ENCODE measurements at regions not wholly inside any gene's neighbourhood (a gene's known extent, or its start where the extent isn't known, plus 50 kb on each side); places are given as distances from the start of the nearest gene placed in this dataset.

DNA sequence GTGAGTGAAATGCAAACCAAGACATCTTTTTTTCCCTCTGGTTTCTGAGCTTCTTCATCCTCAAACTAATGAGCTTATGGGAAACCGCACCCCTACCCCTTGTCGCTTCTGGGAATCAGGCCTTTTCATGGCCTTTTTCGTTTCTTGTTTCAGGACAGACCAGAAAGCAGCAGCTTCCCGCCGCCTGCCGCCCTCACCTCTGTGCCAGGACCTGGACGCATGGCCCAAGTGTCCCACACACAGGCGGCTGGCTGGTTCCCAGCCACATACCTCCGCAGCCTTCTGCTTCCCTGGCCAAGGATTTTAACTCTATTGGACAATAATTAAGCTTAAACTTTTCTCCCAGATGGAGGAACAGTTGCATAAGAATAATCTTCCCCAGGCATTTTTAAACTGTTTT lies 114.1 kb upstream of the SLITRK1 start:
- TF ChIP-seq EZH2 (IDR thresholded peaks at IDR 0.05; ENCODE audit: insufficient read depth, poor library complexity, severe bottlenecking) (no peak), EZH2phosphoT487 (IDR thresholded peaks at IDR 0.05; ENCODE audit: insufficient read depth, low read depth) (no peak)
